Pancreas (tissue), 10 donors: ENCODE measurements at regions not wholly inside any gene's neighbourhood (a gene's known extent, or its start where the extent isn't known, plus 50 kb on each side); places are given as distances from the start of the nearest gene placed in this dataset.
A peak's percentile ranks its signal among the peaks of the same experiment; 100 is the strongest.

Experiments used
- ATAC-seq, 4 donors: fragments of 200-7000 bp; cut with Tn5 transposase; one replicate each; pipeline versions ENCODE4 v1.8.0 to v1.9.1; 2020; ENCODE audit warnings: mild to moderate bottlenecking in 4 of 4, moderate library complexity in 4 of 4
- DNase-seq, 6 donors: peaks; one replicate each; pipeline ENCODE4 v3.0.0-alpha.2; 2020
- FAIRE-seq: peaks from 2 replicates; lab custom pipeline; 2012; peaks lifted over from hg19 to GRCh38; lab: Jason Lieb, UNC
- H3K27ac ChIP-seq, 4 donors: fragments of 200-600 bp; sonication (generic); 1 replicate in 3 of 4; 2 replicates in 1 of 4; pipeline versions ENCODE4 v1.5.0 to v1.8.0; 2020
- H3K27me3 ChIP-seq, 4 donors: fragments of 200-600 bp; one replicate each; pipeline ENCODE4 v1.8.0; 2021
- H3K36me3 ChIP-seq, 3 donors: fragments of 200-600 bp; sonication (generic) in 1 of 3; one replicate each; pipeline versions ENCODE4 v1.5.0 to v1.8.0; 2020 to 2021
- H3K4me1 ChIP-seq, 3 donors: fragments of 200-600 bp; one replicate each; pipeline ENCODE4 v1.8.0; 2021
- H3K4me3 ChIP-seq, 4 donors: fragments of 200-600 bp; sonication (generic) in 2 of 4; one replicate each; pipeline versions ENCODE4 v1.5.0 to v1.8.0; 2020 to 2021
- H3K9me3 ChIP-seq, 4 donors: fragments of 200-600 bp; one replicate each; pipeline ENCODE4 v1.8.0; 2021
- CTCF ChIP-seq, 4 donors: fragments of 200-600 bp; sonication (generic) in 3 of 4; IDR thresholded peaks; one replicate each; pipeline versions ENCODE4 v1.5.0 to v1.8.0; 2021; ENCODE audit warnings: antibody characterized with exemption in 4 of 4
- WGBS, 2 donors: extraction: QIAGEN DNeasy Blood & Tissue Kit; methylation state at CpG; one replicate each; pipeline ENCODE4 v1.1.7; 2013; 5-methylcytosine and 5-hydroxymethylcytosine counted together
- intact Hi-C, 3 donors: fragments of 100-400 bp; cut with DNase I; formaldehyde crosslinking; loops; one replicate each; pipeline versions ENCODE4 v1.11.1 to v1.14.2; 2022
- donor health status: healthy with polysubstance abuse.
- donor health status: DM: no; HTN: no; CAD: no; lungs with moderate emphysema.
- donor health status: DM: no; HTN: no; CAD: no.
- donor health status: control.
- donor health status: control.
- donor health status: Bipolar disorder and iron deficiency.
- donor health status: DM: yes; HTN: yes; CAD: no.
- donor health status: DM: no; HTN: no; CAD: no.
- donor health status: DM: no; HTN: no; CAD: no.
- donor health status: DM: yes; HTN: yes; CAD: no.

GRCh38 chr14:61211476-61212255 is 69.5 kb downstream of the TMEM30B start:
- H3K36me3 ChIP-seq, result no peaks in the 10 kb centered on the region
- DNase-seq, result no peak
- no peaks in the 10 kb centered on the region for H3K27me3 ChIP-seq
- no peaks in the 10 kb centered on the region for H3K4me1 ChIP-seq
- TF ChIP-seq CTCF (IDR thresholded peaks at IDR 0.05), result no peak
- FAIRE-seq, result no peak
- intact Hi-C loops, result no loop called here
- 73 to 75% methylated on average over 9 of the region's 9 CpGs for WGBS, 2 donors
- H3K9me3 ChIP-seq, result no peaks in the 10 kb centered on the region
- no peak overlapping the region for H3K27ac ChIP-seq
- H3K4me3 ChIP-seq, result no peak overlapping the region
- peak in 2 of 4 donors; percentile 42 to 71 for ATAC-seq

- Histone ChIP-seq H3K9me3 (no peaks in the 10 kb centered on the region), H3K27me3 (no peaks in the 10 kb centered on the region), H3K4me1 (no peaks in the 10 kb centered on the region), H3K36me3 (no peaks in the 10 kb centered on the region), H3K4me3 (no peak overlapping the region), H3K27ac (no peak overlapping the region)
- WGBS, 2 donors, result 60 to 66% methylated on average over 10 of the region's 10 CpGs
- ATAC-seq (no peak), FAIRE-seq (no peak), DNase-seq (no peak)
- intact Hi-C loops, result no loop called here
- TF ChIP-seq CTCF (IDR thresholded peaks at IDR 0.05), result no peak
These were observed 77.9 kb downstream of the TMEM30B start for GRCh38 chr14:61203081-61203753.

- no peak for FAIRE-seq
These were observed 79.0 kb downstream of the TMEM30B start for GRCh38 chr14:61202124-61202523.

GRCh38 chr14:61201171-61201570 is 80.0 kb downstream of the TMEM30B start:
- H3K27me3 ChIP-seq, result no peaks in the 10 kb centered on the region
- no peak overlapping the region for H3K27ac ChIP-seq
- WGBS, 2 donors, result 49 to 53% methylated on average over 3 of the region's 3 CpGs
- intact Hi-C loops, result no loop called here
- H3K9me3 ChIP-seq, result no peaks in the 10 kb centered on the region
- DNase-seq, result no peak
- H3K4me3 ChIP-seq, result no peak overlapping the region
- H3K36me3 ChIP-seq, result no peaks in the 10 kb centered on the region
- H3K4me1 ChIP-seq, result no peaks in the 10 kb centered on the region
- TF ChIP-seq CTCF (IDR thresholded peaks at IDR 0.05), result no peak
- FAIRE-seq, result peak; percentile 9
- ATAC-seq, result no peak

More at GRCh38 chr14:61202124-61202523, 79.0 kb downstream of the TMEM30B start:
- no peaks in the 10 kb centered on the region for H3K9me3 ChIP-seq
- TF ChIP-seq CTCF (IDR thresholded peaks at IDR 0.05), result no peak
- DNase-seq (no peak), ATAC-seq (no peak)
- H3K27ac ChIP-seq, result no peak overlapping the region
- no peaks in the 10 kb centered on the region for H3K27me3 ChIP-seq
- intact Hi-C loops, result no loop called here
- no peak overlapping the region for H3K4me3 ChIP-seq
- H3K4me1 ChIP-seq, result no peaks in the 10 kb centered on the region
- 67 to 71% methylated on average over 3 of the region's 3 CpGs for WGBS, 2 donors
- H3K36me3 ChIP-seq, result no peaks in the 10 kb centered on the region

- H3K27me3 ChIP-seq, result no peaks in the 10 kb centered on the region
- ATAC-seq, result no peak
- no peak for TF ChIP-seq CTCF (IDR thresholded peaks at IDR 0.05)
- no peak overlapping the region for H3K27ac ChIP-seq
- DNase-seq, result no peak
- intact Hi-C loops, result no loop called here
- H3K4me1 ChIP-seq, result no peaks in the 10 kb centered on the region
- H3K4me3 ChIP-seq, result no peak overlapping the region
- H3K9me3 ChIP-seq, result no peaks in the 10 kb centered on the region
- WGBS, 2 donors, result 68 to 79% methylated on average over 4 of the region's 4 CpGs
- H3K36me3 ChIP-seq, result no peaks in the 10 kb centered on the region
- no peak for FAIRE-seq
These were observed 83.7 kb downstream of the TMEM30B start for GRCh38 chr14:61197416-61197815.
